Ovary (tissue), 3 donors: ENCODE measurements at regions not wholly inside any gene's neighbourhood (a gene's known extent, or its start where the extent isn't known, plus 50 kb on each side); places are given as distances from the start of the nearest gene placed in this dataset.

Experiments used
- CTCF ChIP-seq, 3 donors: fragments of 450-650 bp in 2 of 3; fragments of 200-600 bp in 1 of 3; IDR thresholded peaks; one replicate each; pipeline versions ENCODE4 v1.5.1 to v1.8.0; 2016 to 2022; ENCODE audit warnings: antibody characterized with exemption in 3 of 3, mild to moderate bottlenecking in 1 of 3
- EP300 ChIP-seq: sonication (generic); formaldehyde crosslinking; IDR thresholded peaks from one replicate; pipeline ENCODE4 v1.6.1; 2017; ENCODE audit warnings: antibody characterized with exemption
- POLR2A ChIP-seq: fragments of 450-650 bp; IDR thresholded peaks from one replicate; pipeline ENCODE4 v1.6.1; 2017; ENCODE audit warnings: antibody characterized with exemption, mild to moderate bottlenecking, moderate library complexity
- donor health status: DM: no; HTN: no; CAD: no.

- TF ChIP-seq CTCF (IDR thresholded peaks at IDR 0.05), result no peak
- no peak for TF ChIP-seq POLR2A
- no peak for TF ChIP-seq EP300
Observed at GRCh38 chr1:5769146-5769545, 223.1 kb downstream of the NPHP4 start.
